ENCODE measurements at regions not wholly inside any gene's neighbourhood (a gene's known extent, or its start where the extent isn't known, plus 50 kb on each side); places are given as distances from the start of the nearest gene placed in this dataset.

- TF ChIP-seq CTCF (IDR thresholded peaks at IDR 0.05; ENCODE audit: extremely low read depth in 1 of 2, insufficient read depth in 1 of 2, low read depth in 1 of 2, low read length in 2 of 2) (no peak), POLR2AphosphoS5 (IDR thresholded peaks at IDR 0.05; ENCODE audit: insufficient read depth, low read depth, low read length) (no peak), EZH2 (IDR thresholded peaks at IDR 0.05; ENCODE audit: borderline replicate concordance, low read depth, low read length, severe bottlenecking) (no peak), POLR2A (IDR thresholded peaks at IDR 0.05; ENCODE audit: low read depth, low read length) (no peak)
Observed at GRCh38 chr3:34132069-34132692, 333.8 kb downstream of the PDCD6IP start.

All from endothelial cell of umbilical vein (primary cell).